ENCODE measurements at regions not wholly inside any gene's neighbourhood (a gene's known extent, or its start where the extent isn't known, plus 50 kb on each side); places are given as distances from the start of the nearest gene placed in this dataset.

- DNase-seq, result no peak
- Histone ChIP-seq H3K4me3 (ENCODE audit: low read depth, low read length) (no peak overlapping the region), H3K27me3 (ENCODE audit: insufficient read depth, low read depth, severe bottlenecking) (no peaks in the 10 kb centered on the region), H3K27ac (no peak overlapping the region), H3K36me3 (no peaks in the 10 kb centered on the region), H3K9me3 (ENCODE audit: severe bottlenecking) (no peaks in the 10 kb centered on the region)
- TF ChIP-seq CTCF (IDR thresholded peaks at IDR 0.05; ENCODE audit: low read depth, low read length), result no peak
Observed at GRCh38 chr5:133892306-133892705, 76.1 kb downstream of the C5orf15 start.

- Histone ChIP-seq H3K36me3 (no peaks in the 10 kb centered on the region), H3K4me3 (ENCODE audit: low read depth, low read length) (no peak overlapping the region), H3K27me3 (ENCODE audit: insufficient read depth, low read depth, severe bottlenecking) (no peaks in the 10 kb centered on the region), H3K9me3 (ENCODE audit: severe bottlenecking) (no peaks in the 10 kb centered on the region), H3K27ac (no peak overlapping the region)
- DNase-seq, result no peak
- no peak for TF ChIP-seq CTCF (IDR thresholded peaks at IDR 0.05; ENCODE audit: low read depth, low read length)
Observed at GRCh38 chr5:133891390-133891789, 77.0 kb downstream of the C5orf15 start.

GRCh38 chr5:133890776-133891280 lies 77.6 kb downstream of the C5orf15 start:
- DNase-seq, result no peak
- Histone ChIP-seq H3K36me3 (no peaks in the 10 kb centered on the region), H3K27me3 (ENCODE audit: insufficient read depth, low read depth, severe bottlenecking) (no peaks in the 10 kb centered on the region), H3K9me3 (ENCODE audit: severe bottlenecking) (no peaks in the 10 kb centered on the region), H3K27ac (no peak overlapping the region), H3K4me3 (ENCODE audit: low read depth, low read length) (no peak overlapping the region)
- TF ChIP-seq CTCF (IDR thresholded peaks at IDR 0.05; ENCODE audit: low read depth, low read length), result no peak

- no peaks in the 10 kb centered on the region for H3K9me3 ChIP-seq (ENCODE audit: severe bottlenecking)
- H3K4me3 ChIP-seq (ENCODE audit: low read depth, low read length), result no peak overlapping the region
- H3K36me3 ChIP-seq, result no peaks in the 10 kb centered on the region
- H3K27ac ChIP-seq, result no peak overlapping the region
- no peak for TF ChIP-seq CTCF (IDR thresholded peaks at IDR 0.05; ENCODE audit: low read depth, low read length)
- H3K27me3 ChIP-seq (ENCODE audit: insufficient read depth, low read depth, severe bottlenecking), result no peaks in the 10 kb centered on the region
- DNase-seq, result no peak
Observed at GRCh38 chr5:133890314-133890713, 78.1 kb downstream of the C5orf15 start.

GRCh38 chr5:133889271-133889905 lies 79.0 kb downstream of the C5orf15 start:
- Histone ChIP-seq H3K4me3 (ENCODE audit: low read depth, low read length) (no peak overlapping the region), H3K27ac (no peak overlapping the region), H3K36me3 (no peaks in the 10 kb centered on the region), H3K27me3 (ENCODE audit: insufficient read depth, low read depth, severe bottlenecking) (no peaks in the 10 kb centered on the region), H3K9me3 (ENCODE audit: severe bottlenecking) (no peaks in the 10 kb centered on the region)
- DNase-seq, result no peak
- no peak for TF ChIP-seq CTCF (IDR thresholded peaks at IDR 0.05; ENCODE audit: low read depth, low read length)

GRCh38 chr5:133888625-133888991 lies 79.8 kb downstream of the C5orf15 start:
- peak overlapping the region; percentile 43 for H3K27ac ChIP-seq
- H3K4me3 ChIP-seq (ENCODE audit: low read depth, low read length), result no peak overlapping the region

More at GRCh38 chr5:133888625-133888991, 79.8 kb downstream of the C5orf15 start:
- no peaks in the 10 kb centered on the region for H3K27me3 ChIP-seq (ENCODE audit: insufficient read depth, low read depth, severe bottlenecking)
- TF ChIP-seq CTCF (IDR thresholded peaks at IDR 0.05; ENCODE audit: low read depth, low read length), result no peak
- no peaks in the 10 kb centered on the region for H3K9me3 ChIP-seq (ENCODE audit: severe bottlenecking)
- no peaks in the 10 kb centered on the region for H3K36me3 ChIP-seq
- no peak for DNase-seq
